Dedifferentiated amniotic fluid mesenchymal stem cell (primary cell): ENCODE measurements at regions not wholly inside any gene's neighbourhood (a gene's known extent, or its start where the extent isn't known, plus 50 kb on each side); places are given as distances from the start of the nearest gene placed in this dataset.

Source experiments
- DNase-seq: peaks from one replicate; pipeline ENCODE4 v3.0.0-alpha.2; 2016; ENCODE audit errors: extremely low spot score

DNA sequence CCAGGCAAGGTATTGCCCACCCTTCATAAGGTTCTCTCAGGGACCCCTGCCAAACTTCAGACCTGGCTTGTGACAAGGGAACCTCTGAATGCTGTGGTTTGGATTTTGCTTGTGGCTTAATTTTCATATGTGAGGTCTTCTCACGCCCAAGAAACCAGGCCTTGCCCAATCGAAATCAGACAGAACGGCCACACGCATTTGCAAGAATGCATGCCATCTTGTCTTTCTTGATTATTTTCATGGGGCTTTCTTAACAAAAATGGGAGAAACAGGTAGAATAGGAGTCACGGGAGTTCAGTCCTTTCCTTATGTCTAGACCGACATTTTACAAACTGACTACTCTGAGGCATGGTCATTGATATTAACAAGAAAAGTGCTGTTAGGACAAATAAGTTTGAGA is 170.2 kb upstream of the PAPPA start:
- DNase-seq = no peak

DNA sequence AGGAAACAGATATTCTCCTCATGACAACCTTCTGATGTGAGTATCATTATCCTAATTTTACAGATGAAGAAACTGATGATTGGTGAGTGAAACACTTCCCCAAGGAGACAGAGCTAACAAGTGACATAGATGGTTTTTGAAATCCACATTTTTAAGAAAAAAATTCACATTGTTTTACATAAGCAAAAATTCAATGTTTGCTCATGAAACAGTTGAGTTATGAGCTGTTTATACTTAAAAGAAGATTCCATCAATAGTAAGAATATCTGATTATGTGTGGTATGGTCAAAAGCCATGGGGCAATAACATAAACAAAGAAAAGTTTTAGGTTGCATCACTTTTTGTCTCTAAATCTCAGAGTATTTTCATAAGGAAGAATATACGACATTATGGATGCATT is 167.9 kb upstream of the PAPPA start:
- peak; percentile 36 for DNase-seq

- DNase-seq = no peak
Observed at GRCh38 chr9:115986508-115986907, 167.1 kb upstream of the PAPPA start.

DNA sequence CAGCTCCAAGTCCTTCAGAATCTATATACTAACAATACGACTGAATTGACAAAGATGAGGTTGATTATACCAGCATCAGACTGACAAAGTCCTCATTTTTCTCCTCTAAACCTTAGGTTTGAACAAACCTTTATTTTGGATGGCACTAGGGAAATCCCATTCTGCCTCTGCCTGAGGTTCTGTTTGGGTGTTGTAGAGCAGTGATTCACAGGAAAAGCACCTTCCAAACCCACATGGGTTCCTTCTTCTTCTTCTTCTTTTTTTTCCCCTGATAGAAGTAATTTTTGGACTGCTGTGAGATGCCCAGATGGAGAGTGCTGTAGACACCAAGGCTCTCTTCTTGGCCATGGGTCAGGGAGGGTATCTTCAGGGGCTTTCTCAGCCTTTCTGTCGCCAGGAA is 164.9 kb upstream of the PAPPA start:
- no peak for DNase-seq

DNA sequence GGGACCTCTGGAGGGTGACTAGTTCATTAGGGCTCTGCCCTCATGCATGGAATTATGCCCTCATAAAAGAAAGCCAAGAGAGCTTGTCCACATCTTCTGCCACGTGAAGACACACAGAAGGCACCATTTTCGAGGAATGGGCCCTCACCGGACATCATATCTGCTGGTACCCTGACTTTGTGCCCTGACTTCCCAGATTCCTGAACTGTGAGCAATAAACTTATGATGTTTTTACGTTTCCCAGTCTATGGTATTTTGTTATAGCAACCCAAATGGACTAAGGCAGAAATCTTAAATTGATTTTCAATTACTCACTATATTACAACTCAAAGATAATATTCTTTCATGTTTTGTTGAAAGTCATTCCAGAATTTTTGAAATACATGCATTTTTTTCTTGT is 163.8 kb upstream of the PAPPA start:
- DNase-seq = no peak

DNA sequence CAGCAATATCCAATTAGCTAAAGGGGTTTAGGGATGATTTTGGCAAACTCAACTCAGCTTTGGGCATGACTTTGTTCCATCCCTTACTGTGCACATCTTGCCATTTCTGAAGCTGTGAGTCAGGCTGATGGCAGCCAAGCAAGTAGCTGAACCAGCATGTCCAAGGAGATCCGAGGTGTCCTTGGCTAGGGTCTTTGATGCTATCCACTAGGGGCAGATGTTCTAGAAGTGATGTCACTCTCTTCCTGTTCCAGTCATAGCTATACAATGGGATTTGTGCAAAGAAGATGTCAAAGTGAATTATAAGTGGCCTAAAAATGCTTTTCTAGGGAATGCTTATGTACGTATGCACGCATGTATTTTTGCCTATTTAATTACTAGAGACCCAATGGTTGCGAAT is 160.8 kb upstream of the PAPPA start:
- no peak for DNase-seq

DNA sequence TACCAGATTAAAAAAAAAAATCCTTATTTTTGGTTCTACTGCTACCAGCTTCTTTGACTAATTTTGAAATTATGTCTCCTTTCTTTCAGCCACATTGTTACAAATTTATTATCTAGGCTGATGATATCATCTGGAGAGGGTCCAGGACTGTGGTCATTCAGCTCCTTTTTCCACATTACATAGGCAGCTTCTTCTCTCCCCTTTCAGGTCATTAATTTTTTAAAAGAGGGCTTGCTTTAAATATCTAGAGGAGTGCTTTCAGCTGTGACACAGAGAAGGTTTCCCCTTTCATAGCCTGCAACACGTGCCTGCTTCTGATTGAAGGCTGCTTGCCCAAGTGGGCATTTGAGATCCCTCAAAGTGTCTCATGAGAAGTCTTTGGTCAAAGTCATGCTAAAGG is 155.7 kb upstream of the PAPPA start:
- DNase-seq = peak; percentile 67

DNA sequence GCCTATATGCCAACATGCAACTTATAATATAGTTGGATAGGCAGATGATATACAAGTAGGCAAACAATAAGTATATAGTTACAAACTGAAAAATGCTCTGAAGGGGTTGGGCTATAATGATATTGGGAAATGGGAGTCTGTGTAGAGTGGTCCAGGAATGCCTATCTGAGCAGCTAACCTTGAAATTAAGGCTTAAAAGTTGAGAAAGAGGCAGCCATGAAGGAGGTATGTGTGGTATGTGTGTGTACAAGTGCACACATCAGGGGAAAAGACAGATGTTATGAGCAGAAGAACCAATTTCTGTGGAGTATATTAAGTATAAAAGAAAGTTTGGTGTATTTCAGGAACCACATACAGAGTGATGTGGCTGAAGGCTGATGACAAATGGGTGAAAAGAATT is 154.9 kb upstream of the PAPPA start:
- no peak for DNase-seq

- DNase-seq = no peak
Observed at GRCh38 chr9:115999498-115999897, 154.1 kb upstream of the PAPPA start.

DNA sequence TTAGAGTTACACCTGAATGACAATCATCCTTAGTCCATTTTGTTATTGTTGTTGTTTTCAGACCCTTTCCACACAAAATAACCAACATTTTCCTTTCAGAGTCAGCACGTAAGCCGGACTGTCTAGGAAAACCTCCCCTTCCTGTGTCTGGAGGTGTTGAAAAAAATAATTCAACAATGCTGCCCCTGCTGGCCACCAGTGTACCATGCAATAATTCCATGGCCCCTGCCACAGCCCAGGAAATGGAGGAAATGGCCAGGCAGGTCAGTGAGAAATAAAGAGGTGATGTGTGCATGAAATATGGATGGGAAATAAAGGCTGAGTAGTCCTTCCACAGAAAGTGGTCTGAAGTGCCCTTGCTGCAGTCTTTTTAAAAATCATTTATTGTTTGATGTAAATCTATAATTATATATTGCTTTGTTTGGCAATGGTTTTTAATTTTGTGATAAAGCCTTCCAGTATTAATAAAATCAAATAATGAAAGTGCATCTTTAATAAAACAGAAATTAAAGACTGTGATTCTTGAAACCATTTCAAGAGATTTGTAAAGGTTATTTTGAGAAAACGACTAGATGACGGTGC is 152.8 kb upstream of the PAPPA start:
- no peak for DNase-seq

DNA sequence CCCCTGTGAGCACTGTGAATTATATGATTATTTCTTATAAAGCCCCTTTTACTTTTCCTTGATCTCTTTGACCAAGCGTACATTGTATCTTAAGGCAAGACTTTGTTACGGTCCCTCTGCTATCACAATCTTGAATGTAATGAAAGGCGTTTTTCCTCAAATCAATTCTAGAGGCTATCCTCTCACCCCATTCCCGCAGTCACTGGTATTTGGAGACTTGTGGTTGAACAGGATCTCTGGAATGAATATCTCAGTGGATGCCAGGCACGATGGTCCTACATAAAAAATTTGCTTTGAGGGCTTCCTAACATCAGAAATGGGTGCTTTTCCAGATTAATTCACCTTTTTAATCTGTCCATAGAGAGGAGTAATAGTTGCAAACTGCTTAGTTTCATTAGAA is 151.4 kb upstream of the PAPPA start:
- DNase-seq = no peak

DNA sequence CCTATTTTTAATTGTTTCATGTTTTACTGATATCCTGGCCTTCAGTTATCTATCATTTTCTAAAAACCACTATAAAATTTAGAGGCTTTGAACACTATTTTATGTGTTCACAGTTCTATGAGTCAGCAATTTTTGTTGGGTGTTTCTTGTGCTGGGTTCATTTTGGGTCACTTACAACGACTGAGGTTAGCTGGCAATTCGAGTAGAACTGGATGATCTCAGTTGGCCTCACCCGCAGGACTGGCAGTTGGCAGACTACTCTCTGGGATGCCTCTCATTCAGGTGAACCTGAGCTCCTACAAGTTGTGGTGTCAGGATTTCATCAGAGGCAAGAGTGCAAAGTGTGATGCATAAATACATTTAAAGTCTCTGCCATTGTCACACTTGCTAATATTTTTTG is 151.0 kb upstream of the PAPPA start:
- peak; percentile 46 for DNase-seq

DNA sequence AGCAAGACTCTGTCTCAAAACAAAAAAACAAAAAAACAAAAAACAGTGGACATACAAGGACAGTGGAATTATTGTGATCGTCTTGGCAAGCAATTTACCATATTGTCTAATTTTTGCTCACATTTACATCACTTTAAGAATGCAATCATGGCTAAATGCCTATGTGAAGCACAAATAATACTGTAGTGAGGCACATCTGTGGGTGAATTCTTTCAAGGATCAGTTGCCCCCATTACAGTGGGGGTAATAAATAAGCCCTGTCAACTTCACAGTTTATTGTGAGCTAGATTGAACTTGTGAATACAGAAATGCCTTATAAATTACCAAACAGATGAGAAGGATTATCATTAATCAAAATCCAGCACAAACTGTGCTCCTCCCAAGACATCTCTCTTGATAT is 150.2 kb upstream of the PAPPA start:
- DNase-seq = no peak

GRCh38 chr9:116005205-116005604 is 148.4 kb upstream of the PAPPA start:
- DNase-seq = peak; percentile 61

GRCh38 chr9:116007824-116008223 is 145.8 kb upstream of the PAPPA start:
- DNase-seq = no peak

- no peak for DNase-seq
Observed at GRCh38 chr9:116008278-116008677, 145.3 kb upstream of the PAPPA start.

- DNase-seq = no peak
Observed at GRCh38 chr9:116009420-116009819, 144.2 kb upstream of the PAPPA start.

- DNase-seq = no peak
Observed at GRCh38 chr9:116015855-116016254, 137.7 kb upstream of the PAPPA start.

- no peak for DNase-seq
Observed at GRCh38 chr9:116020146-116020545, 133.4 kb upstream of the PAPPA start.

GRCh38 chr9:116020801-116021200 is 132.8 kb upstream of the PAPPA start:
- DNase-seq = no peak

- DNase-seq = no peak
Observed at GRCh38 chr9:116027096-116027495, 126.5 kb upstream of the PAPPA start.

- DNase-seq = peak; percentile 49
Observed at GRCh38 chr9:116027511-116027910, 126.1 kb upstream of the PAPPA start.

- no peak for DNase-seq
Observed at GRCh38 chr9:116027951-116028350, 125.6 kb upstream of the PAPPA start.

GRCh38 chr9:116030517-116030916 is 123.1 kb upstream of the PAPPA start:
- no peak for DNase-seq
